ENCODE measurements at regions not wholly inside any gene's neighbourhood (a gene's known extent, or its start where the extent isn't known, plus 50 kb on each side); places are given as distances from the start of the nearest gene placed in this dataset.

DNA sequence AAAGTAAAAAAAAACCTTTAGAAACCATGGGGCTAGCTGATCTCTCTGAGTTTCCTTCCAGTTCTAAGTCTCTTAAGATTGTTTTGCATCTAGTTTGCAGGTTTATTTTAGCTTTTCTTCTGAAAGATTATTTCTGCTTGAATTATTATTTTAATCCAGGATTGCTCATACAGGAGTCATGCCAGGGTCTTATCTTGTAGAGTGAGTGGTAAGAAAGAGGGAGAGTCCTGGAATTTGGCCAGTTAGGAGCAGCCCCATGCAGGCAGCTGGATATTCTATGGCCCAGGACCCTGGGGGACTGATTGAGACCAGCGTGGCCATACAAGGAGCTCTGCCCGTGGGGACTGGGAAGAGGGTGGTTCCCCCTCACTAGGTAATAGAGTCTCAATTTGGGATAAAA, 178.9 kb upstream of the HEY2 start:
- intact Hi-C loops (cut with micrococcal nuclease) = no loop called here
- H3K27ac ChIP-seq (ENCODE audit: extremely low read depth, low read depth, low read length) = no peak overlapping the region
- POLR2A ChIA-PET = interaction anchor here (0.7 kb wide), 1 partner anchor 53 kb away, joined by 4 read pairs; no protein-coding TSS in a partner anchor
- no peak overlapping the region for H2AFZ ChIP-seq (ENCODE audit: low read depth, low read length)
- H3K36me3 ChIP-seq (ENCODE audit: control insufficient read depth, insufficient read depth, low read length) = no peaks in the 10 kb centered on the region
- H3K9ac ChIP-seq (ENCODE audit: insufficient read depth in 1 of 2, low read depth in 2 of 2, low read length in 2 of 2) = no peak overlapping the region
- H3K27me3 ChIP-seq (ENCODE audit: control insufficient read depth in 2 of 2, insufficient read depth in 2 of 2, low read length in 2 of 2) = no peaks in the 10 kb centered on the region; a peak in 1 of 5 replicates
- no peaks in the 10 kb centered on the region for H3K79me2 ChIP-seq (ENCODE audit: control insufficient read depth, insufficient read depth, low read length)
- ATAC-seq (no peak), FAIRE-seq (no peak), DNase-seq (ENCODE audit: extremely low read depth in 1 of 4, low spot score in 3 of 4) (no peak)
- H3K4me2 ChIP-seq (ENCODE audit: insufficient read depth, low read length) = no peak overlapping the region
- no peaks in the 10 kb centered on the region for H3K4me1 ChIP-seq (replicated peaks in 1 of 2; ENCODE audit: control insufficient read depth in 2 of 2, insufficient read depth in 2 of 2, low read length in 2 of 2)
- H3K9me3 ChIP-seq (replicated peaks; ENCODE audit: control insufficient read depth, insufficient read depth, low read depth, low read length) = no peaks in the 10 kb centered on the region
- 0% methylated on average over 2 of the region's 2 CpGs for WGBS (ENCODE audit: insufficient coverage, low coverage, missing lambda C conversion rate)
- H4K20me1 ChIP-seq (replicated peaks; ENCODE audit: control insufficient read depth, insufficient read depth, low read length) = no peaks in the 10 kb centered on the region
- no TSS peak for BruUV-seq (replicated peaks)
- in situ Hi-C loops (cut with MboI) = no loop called here
- CTCF ChIA-PET (ENCODE audit: low intra/inter-chr PET ratio) = no interaction called here
- no peak overlapping the region for H3K4me3 ChIP-seq
- H3K9me1 ChIP-seq (ENCODE audit: control insufficient read depth, insufficient read depth, low read length) = no peaks in the 10 kb centered on the region
- no peak for TF ChIP-seq CCAR2 (IDR thresholded peaks at IDR 0.05; ENCODE audit: low read depth, low read length)
- TF ChIP-seq ZNF253 (CRISPR knock-in tag; conservative IDR thresholded peaks at IDR 0.05) = no peak
- TF ChIP-seq KLF13 (tag; IDR thresholded peaks at IDR 0.05; ENCODE audit: borderline replicate concordance, low read depth) = no peak
- TF ChIP-seq POLR3A (IDR thresholded peaks at IDR 0.05; ENCODE audit: borderline replicate concordance, extremely low read depth, insufficient read depth, insufficient read length) = no peak
- TF ChIP-seq SMAD4 (CRISPR knock-in tag; conservative IDR thresholded peaks at IDR 0.05) = no peak
- no peak for TF ChIP-seq CREBBP (IDR thresholded peaks at IDR 0.05; ENCODE audit: low read depth, low read length)
- no peak for TF ChIP-seq SREBF2 (CRISPR knock-in tag; IDR thresholded peaks at IDR 0.05)
- no peak for TF ChIP-seq STAT5A (IDR thresholded peaks at IDR 0.05; ENCODE audit: borderline replicate concordance, low read length)
- TF ChIP-seq KDM2B (CRISPR knock-in tag; IDR thresholded peaks at IDR 0.05) = no peak
- TF ChIP-seq MAFK (IDR thresholded peaks at IDR 0.05; ENCODE audit: low read length) = no peak
- no peak for TF ChIP-seq ARID2 (IDR thresholded peaks at IDR 0.05)
- TF ChIP-seq, protein P1, sequence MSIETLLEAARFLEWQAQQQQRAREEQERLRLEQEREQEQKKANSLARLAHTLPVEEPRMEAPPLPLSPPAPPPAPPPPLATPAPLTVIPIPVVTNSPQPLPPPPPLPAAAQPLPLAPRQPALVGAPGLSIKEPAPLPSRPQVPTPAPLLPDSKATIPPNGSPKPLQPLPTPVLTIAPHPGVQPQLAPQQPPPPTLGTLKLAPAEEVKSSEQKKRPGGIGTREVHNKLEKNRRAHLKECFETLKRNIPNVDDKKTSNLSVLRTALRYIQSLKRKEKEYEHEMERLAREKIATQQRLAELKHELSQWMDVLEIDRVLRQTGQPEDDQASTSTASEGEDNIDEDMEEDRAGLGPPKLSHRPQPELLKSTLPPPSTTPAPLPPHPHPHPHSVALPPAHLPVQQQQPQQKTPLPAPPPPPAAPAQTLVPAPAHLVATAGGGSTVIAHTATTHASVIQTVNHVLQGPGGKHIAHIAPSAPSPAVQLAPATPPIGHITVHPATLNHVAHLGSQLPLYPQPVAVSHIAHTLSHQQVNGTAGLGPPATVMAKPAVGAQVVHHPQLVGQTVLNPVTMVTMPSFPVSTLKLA (conservative IDR thresholded peaks at IDR 0.05) = no peak
- TF ChIP-seq, protein P2, sequence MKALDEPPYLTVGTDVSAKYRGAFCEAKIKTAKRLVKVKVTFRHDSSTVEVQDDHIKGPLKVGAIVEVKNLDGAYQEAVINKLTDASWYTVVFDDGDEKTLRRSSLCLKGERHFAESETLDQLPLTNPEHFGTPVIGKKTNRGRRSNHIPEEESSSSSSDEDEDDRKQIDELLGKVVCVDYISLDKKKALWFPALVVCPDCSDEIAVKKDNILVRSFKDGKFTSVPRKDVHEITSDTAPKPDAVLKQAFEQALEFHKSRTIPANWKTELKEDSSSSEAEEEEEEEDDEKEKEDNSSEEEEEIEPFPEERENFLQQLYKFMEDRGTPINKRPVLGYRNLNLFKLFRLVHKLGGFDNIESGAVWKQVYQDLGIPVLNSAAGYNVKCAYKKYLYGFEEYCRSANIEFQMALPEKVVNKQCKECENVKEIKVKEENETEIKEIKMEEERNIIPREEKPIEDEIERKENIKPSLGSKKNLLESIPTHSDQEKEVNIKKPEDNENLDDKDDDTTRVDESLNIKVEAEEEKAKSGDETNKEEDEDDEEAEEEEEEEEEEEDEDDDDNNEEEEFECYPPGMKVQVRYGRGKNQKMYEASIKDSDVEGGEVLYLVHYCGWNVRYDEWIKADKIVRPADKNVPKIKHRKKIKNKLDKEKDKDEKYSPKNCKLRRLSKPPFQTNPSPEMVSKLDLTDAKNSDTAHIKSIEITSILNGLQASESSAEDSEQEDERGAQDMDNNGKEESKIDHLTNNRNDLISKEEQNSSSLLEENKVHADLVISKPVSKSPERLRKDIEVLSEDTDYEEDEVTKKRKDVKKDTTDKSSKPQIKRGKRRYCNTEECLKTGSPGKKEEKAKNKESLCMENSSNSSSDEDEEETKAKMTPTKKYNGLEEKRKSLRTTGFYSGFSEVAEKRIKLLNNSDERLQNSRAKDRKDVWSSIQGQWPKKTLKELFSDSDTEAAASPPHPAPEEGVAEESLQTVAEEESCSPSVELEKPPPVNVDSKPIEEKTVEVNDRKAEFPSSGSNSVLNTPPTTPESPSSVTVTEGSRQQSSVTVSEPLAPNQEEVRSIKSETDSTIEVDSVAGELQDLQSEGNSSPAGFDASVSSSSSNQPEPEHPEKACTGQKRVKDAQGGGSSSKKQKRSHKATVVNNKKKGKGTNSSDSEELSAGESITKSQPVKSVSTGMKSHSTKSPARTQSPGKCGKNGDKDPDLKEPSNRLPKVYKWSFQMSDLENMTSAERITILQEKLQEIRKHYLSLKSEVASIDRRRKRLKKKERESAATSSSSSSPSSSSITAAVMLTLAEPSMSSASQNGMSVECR (CRISPR knock-in tag; IDR thresholded peaks at IDR 0.05) = no peak
